IPS DF 4.7 (cell line): ENCODE measurements at regions not wholly inside any gene's neighbourhood (a gene's known extent, or its start where the extent isn't known, plus 50 kb on each side); places are given as distances from the start of the nearest gene placed in this dataset.
A peak's percentile ranks its signal among the peaks of the same experiment; 100 is the strongest.

ENCODE experiments used
- DNase-seq: peaks from one replicate; pipeline ENCODE4 v3.0.0-alpha.2; 2013; ENCODE audit warnings: low spot score; ENCODE audit errors: extremely low read depth

GRCh38 chr2:60168247-60168646 lies 385.2 kb downstream of the BCL11A start:
- no peak for DNase-seq

GRCh38 chr2:60167089-60167488 lies 386.4 kb downstream of the BCL11A start:
- DNase-seq, result no peak

GRCh38 chr2:60163691-60164090 lies 389.8 kb downstream of the BCL11A start:
- no peak for DNase-seq

- DNase-seq, result no peak
These were observed 393.9 kb downstream of the BCL11A start for GRCh38 chr2:60159519-60159918.

GRCh38 chr2:60158262-60158661 lies 395.2 kb downstream of the BCL11A start:
- no peak for DNase-seq

GRCh38 chr2:60157283-60157682 lies 396.2 kb downstream of the BCL11A start:
- DNase-seq, result no peak

GRCh38 chr2:60154142-60154541 lies 399.3 kb downstream of the BCL11A start:
- DNase-seq, result no peak

- peak; percentile 22 for DNase-seq
These were observed 401.1 kb downstream of the BCL11A start for GRCh38 chr2:60152226-60152833.

GRCh38 chr2:60149176-60149575 lies 404.3 kb downstream of the BCL11A start:
- DNase-seq, result no peak

GRCh38 chr2:60148716-60149115 lies 404.7 kb downstream of the BCL11A start:
- DNase-seq, result no peak

GRCh38 chr2:60140185-60140584 lies 413.3 kb downstream of the BCL11A start:
- DNase-seq, result no peak

- no peak for DNase-seq
These were observed 416.5 kb downstream of the BCL11A start for GRCh38 chr2:60136913-60137312.

- DNase-seq, result no peak
These were observed 426.3 kb downstream of the BCL11A start for GRCh38 chr2:60127191-60127590.

- DNase-seq, result no peak
These were observed 427.6 kb downstream of the BCL11A start for GRCh38 chr2:60125611-60126426.

- DNase-seq, result no peak
These were observed 433.7 kb downstream of the BCL11A start for GRCh38 chr2:60119778-60120177.

- no peak for DNase-seq
These were observed 434.5 kb downstream of the BCL11A start for GRCh38 chr2:60118917-60119316.

GRCh38 chr2:60118061-60118460 lies 435.4 kb downstream of the BCL11A start:
- DNase-seq, result no peak

GRCh38 chr2:60116161-60116875 lies 437.1 kb downstream of the BCL11A start:
- DNase-seq, result no peak

GRCh38 chr2:60109744-60110143 lies 443.7 kb downstream of the BCL11A start:
- no peak for DNase-seq

- DNase-seq, result no peak
These were observed 446.5 kb downstream of the BCL11A start for GRCh38 chr2:60106836-60107529.

GRCh38 chr2:60105906-60106305 lies 447.5 kb downstream of the BCL11A start:
- no peak for DNase-seq
